ENCODE measurements at regions not wholly inside any gene's neighbourhood (a gene's known extent, or its start where the extent isn't known, plus 50 kb on each side); places are given as distances from the start of the nearest gene placed in this dataset.

DNA sequence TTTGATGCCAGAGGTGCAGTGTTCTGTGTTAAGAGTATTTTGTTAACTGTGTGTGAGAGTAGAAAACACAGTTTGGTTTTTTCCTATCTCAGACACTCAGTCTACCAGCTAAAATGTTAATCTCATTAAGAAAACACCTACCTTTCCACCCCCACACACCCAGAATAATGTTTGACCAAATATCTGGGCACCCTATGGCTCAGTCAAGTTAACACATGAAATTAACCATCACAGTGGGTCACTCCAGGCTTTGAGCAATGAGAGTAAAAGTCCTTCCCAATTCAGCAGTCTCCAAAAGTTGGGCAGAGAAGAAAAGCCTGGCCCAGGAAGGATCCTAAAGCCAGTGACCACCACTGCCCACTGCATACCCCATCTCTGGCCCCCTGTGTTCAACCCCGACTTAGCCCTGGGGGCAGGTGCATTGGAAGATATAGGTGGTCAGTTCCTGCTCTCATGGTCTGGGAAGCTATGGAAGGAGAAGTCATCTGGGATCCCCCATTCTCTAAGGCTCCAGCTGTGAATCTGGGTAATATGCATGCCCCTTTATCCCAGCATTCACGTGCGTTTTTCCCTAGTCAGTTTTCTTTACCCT is 50.2 kb upstream of the CSF3R start:
- TF ChIP-seq CTCF (IDR thresholded peaks at IDR 0.05) (no peak), CEBPB (IDR thresholded peaks at IDR 0.05) (no peak), HDAC2 (IDR thresholded peaks at IDR 0.05) (no peak), POLR2A (IDR thresholded peaks at IDR 0.05; ENCODE audit: low read length) (no peak), BHLHE40 (IDR thresholded peaks at IDR 0.05; ENCODE audit: low read depth, low read length) (no peak), EP300 (IDR thresholded peaks at IDR 0.05) (no peak), ELK1 (IDR thresholded peaks at IDR 0.05; ENCODE audit: low read depth, low read length) (no peak), RCOR1 (IDR thresholded peaks at IDR 0.05; ENCODE audit: low read depth, low read length) (no peak), RNF2 (IDR thresholded peaks at IDR 0.05; ENCODE audit: borderline replicate concordance, low read depth) (no peak)
- TF ChIP-seq, protein P1, sequence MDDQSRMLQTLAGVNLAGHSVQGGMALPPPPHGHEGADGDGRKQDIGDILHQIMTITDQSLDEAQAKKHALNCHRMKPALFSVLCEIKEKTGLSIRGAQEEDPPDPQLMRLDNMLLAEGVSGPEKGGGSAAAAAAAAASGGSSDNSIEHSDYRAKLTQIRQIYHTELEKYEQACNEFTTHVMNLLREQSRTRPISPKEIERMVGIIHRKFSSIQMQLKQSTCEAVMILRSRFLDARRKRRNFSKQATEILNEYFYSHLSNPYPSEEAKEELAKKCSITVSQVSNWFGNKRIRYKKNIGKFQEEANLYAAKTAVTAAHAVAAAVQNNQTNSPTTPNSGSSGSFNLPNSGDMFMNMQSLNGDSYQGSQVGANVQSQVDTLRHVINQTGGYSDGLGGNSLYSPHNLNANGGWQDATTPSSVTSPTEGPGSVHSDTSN (IDR thresholded peaks at IDR 0.05): no peak
- TF ChIP-seq, protein P2, sequence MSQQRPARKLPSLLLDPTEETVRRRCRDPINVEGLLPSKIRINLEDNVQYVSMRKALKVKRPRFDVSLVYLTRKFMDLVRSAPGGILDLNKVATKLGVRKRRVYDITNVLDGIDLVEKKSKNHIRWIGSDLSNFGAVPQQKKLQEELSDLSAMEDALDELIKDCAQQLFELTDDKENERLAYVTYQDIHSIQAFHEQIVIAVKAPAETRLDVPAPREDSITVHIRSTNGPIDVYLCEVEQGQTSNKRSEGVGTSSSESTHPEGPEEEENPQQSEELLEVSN (IDR thresholded peaks at IDR 0.05; ENCODE audit: borderline replicate concordance, low read depth): no peak
- TF ChIP-seq, protein P3, sequence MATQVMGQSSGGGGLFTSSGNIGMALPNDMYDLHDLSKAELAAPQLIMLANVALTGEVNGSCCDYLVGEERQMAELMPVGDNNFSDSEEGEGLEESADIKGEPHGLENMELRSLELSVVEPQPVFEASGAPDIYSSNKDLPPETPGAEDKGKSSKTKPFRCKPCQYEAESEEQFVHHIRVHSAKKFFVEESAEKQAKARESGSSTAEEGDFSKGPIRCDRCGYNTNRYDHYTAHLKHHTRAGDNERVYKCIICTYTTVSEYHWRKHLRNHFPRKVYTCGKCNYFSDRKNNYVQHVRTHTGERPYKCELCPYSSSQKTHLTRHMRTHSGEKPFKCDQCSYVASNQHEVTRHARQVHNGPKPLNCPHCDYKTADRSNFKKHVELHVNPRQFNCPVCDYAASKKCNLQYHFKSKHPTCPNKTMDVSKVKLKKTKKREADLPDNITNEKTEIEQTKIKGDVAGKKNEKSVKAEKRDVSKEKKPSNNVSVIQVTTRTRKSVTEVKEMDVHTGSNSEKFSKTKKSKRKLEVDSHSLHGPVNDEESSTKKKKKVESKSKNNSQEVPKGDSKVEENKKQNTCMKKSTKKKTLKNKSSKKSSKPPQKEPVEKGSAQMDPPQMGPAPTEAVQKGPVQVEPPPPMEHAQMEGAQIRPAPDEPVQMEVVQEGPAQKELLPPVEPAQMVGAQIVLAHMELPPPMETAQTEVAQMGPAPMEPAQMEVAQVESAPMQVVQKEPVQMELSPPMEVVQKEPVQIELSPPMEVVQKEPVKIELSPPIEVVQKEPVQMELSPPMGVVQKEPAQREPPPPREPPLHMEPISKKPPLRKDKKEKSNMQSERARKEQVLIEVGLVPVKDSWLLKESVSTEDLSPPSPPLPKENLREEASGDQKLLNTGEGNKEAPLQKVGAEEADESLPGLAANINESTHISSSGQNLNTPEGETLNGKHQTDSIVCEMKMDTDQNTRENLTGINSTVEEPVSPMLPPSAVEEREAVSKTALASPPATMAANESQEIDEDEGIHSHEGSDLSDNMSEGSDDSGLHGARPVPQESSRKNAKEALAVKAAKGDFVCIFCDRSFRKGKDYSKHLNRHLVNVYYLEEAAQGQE (IDR thresholded peaks at IDR 0.05): no peak
- TF ChIP-seq, protein P4, sequence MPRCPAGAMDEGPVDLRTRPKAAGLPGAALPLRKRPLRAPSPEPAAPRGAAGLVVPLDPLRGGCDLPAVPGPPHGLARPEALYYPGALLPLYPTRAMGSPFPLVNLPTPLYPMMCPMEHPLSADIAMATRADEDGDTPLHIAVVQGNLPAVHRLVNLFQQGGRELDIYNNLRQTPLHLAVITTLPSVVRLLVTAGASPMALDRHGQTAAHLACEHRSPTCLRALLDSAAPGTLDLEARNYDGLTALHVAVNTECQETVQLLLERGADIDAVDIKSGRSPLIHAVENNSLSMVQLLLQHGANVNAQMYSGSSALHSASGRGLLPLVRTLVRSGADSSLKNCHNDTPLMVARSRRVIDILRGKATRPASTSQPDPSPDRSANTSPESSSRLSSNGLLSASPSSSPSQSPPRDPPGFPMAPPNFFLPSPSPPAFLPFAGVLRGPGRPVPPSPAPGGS (IDR thresholded peaks at IDR 0.05): no peak

All from A549 (cell line).